Heart right ventricle (tissue), 16 donors: ENCODE measurements at regions not wholly inside any gene's neighbourhood (a gene's known extent, or its start where the extent isn't known, plus 50 kb on each side); places are given as distances from the start of the nearest gene placed in this dataset.

Source experiments
- ATAC-seq, 8 donors: fragments of 200-7000 bp; cut with Tn5 transposase; one replicate each; pipeline ENCODE4 v1.9.1; 2020; ENCODE audit warnings: mild to moderate bottlenecking in 8 of 8, moderate library complexity in 8 of 8, moderate number of reproducible peaks in 1 of 8
- DNase-seq, 2 donors: peaks; one replicate each; pipeline ENCODE4 v3.0.0-alpha.2; 2020
- H3K27ac ChIP-seq, 10 donors: fragments of 200-600 bp; sonication (generic) in 2 of 10; one replicate each; pipeline versions ENCODE4 v1.5.0 to v1.8.0; 2020 to 2022; ENCODE audit warnings: mild to moderate bottlenecking in 3 of 10
- H3K27me3 ChIP-seq, 7 donors: fragments of 200-600 bp; one replicate each; pipeline ENCODE4 v1.8.0; 2021 to 2022; ENCODE audit warnings: mild to moderate bottlenecking in 2 of 7
- H3K36me3 ChIP-seq, 9 donors: fragments of 200-600 bp; sonication (generic) in 1 of 9; one replicate each; pipeline versions ENCODE4 v1.5.0 to v1.8.0; 2020 to 2022; ENCODE audit warnings: mild to moderate bottlenecking in 2 of 9
- H3K4me1 ChIP-seq, 9 donors: fragments of 200-600 bp; sonication (generic) in 1 of 9; one replicate each; pipeline versions ENCODE4 v1.5.0 to v1.8.0; 2020 to 2022; ENCODE audit warnings: mild to moderate bottlenecking in 4 of 9
- H3K4me3 ChIP-seq, 10 donors: fragments of 200-600 bp; sonication (generic) in 2 of 10; one replicate each; pipeline versions ENCODE4 v1.5.0 to v1.8.0; 2020 to 2022; ENCODE audit warnings: mild to moderate bottlenecking in 7 of 10, moderate library complexity in 2 of 10
- H3K9me3 ChIP-seq, 11 donors: fragments of 200-600 bp in 10 of 11; sonication (generic) in 2 of 11; one replicate each; pipeline versions ENCODE4 v1.5.0 to v1.8.0; 2013 to 2022; ENCODE audit warnings: mild to moderate bottlenecking in 2 of 11, control low read depth in 1 of 11, moderate library complexity in 1 of 11
- CTCF ChIP-seq, 9 donors: fragments of 200-600 bp; sonication (generic) in 2 of 9; IDR thresholded peaks; one replicate each; pipeline versions ENCODE4 v1.5.0 to v1.8.0; 2021 to 2022; ENCODE audit warnings: antibody characterized with exemption in 9 of 9, mild to moderate bottlenecking in 5 of 9, moderate library complexity in 1 of 9
- WGBS, 2 donors: extraction: QIAGEN DNeasy Blood & Tissue Kit; methylation state at CpG; one replicate each; pipeline ENCODE4 v1.1.7; 2013; ENCODE audit warnings: inconsistent platforms in 1 of 2; 5-methylcytosine and 5-hydroxymethylcytosine counted together
- intact Hi-C, 10 donors: fragments of 100-400 bp; cut with DNase I; formaldehyde crosslinking; loops; one replicate each; pipeline versions ENCODE4 v1.11.1 to v1.14.2; 2022
- donor health status: Arrhythmogenic right ventricular cardiomyopathy.
- donor health status: ischemic (EF 13 %, LVEDD 7.1; RV severe dilation, severe dysfunction).
- donor health status: healthy with polysubstance abuse.
- donor health status: DM: no; HTN: yes; CAD: no.
- donor health status: DM: no; HTN: no; CAD: no.
- donor health status: ischemic (EF 25% LVEDD 6.9; RV normal size, moderate dysfunction).
- donor health status: ischemic (EF 25% LVEDD 5.7; RV mildly dilated, moderate dysfunction).
- donor health status: healthy.
- donor health status: DM: yes; HTN: yes; CAD: no.
- donor health status: Ischemic cardiomyopathy.
- donor health status: ischemic (EF 35%, LVEDD 5.7; RV mildly dilated, moderate dysfunction).
- donor health status: nonischemic (EF 11% LVEDD 7.7; RV severe dilation, severe dysfunction).
- donor health status: DM: yes; HTN: yes; CAD: no.
- donor health status: PGD.
- donor health status: ischemic (EF 29% LVEDD 5.4; RV normal size, mild dysfunction).
- donor health status: nonischemic (EF 23%, LVEDD 6.1; RV moderate dilation, normal function).

GRCh38 chrX:134727363-134727762 is 69.1 kb upstream of the PLAC1 start:
- ATAC-seq (no peak), DNase-seq (no peak)
- no peak for TF ChIP-seq CTCF (IDR thresholded peaks at IDR 0.05)
- Histone ChIP-seq H3K27ac (no peak overlapping the region), H3K4me1 (no peaks in the 10 kb centered on the region), H3K36me3 (no peaks in the 10 kb centered on the region), H3K27me3 (peaks cover 0 to 14% (median 0%) of the 10 kb centered on the region in 7 donors), H3K4me3 (no peak overlapping the region), H3K9me3 (no peaks in the 10 kb centered on the region)
- intact Hi-C loops: no loop called here
- 86 to 94% methylated on average over 1 of the region's 1 CpG for WGBS, 2 donors

DNA sequence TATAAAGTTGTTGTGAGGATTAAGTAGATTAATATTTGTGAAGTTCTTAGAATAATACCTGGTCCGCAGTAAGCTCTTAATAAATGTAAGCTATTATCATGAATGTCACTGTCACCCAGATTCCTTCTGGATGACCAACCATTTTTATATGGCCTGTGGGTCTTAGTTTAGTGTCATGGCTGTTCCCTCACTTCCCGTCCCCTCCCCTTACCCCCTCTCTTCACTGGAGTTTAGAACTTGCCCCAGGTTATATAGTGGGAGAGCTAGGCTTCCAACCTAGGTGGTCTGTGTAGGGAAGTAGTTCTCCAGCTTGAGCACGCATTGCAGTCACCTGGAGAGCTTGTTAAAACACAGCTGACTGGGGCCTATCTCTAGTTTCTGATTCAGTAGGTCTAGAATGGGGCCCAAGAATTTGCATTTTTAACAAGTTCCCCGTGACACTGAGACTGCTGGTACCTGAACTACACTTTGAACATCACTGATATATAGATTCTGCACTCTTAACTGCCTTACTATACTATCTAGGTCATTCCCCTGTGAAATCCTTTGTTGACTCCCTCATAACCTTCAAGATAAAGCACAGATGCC is 66.9 kb upstream of the PLAC1 start:
- Histone ChIP-seq H3K27ac (no peak overlapping the region), H3K9me3 (peaks cover 0 to 3% (median 0%) of the 10 kb centered on the region in 11 donors), H3K4me1 (no peaks in the 10 kb centered on the region), H3K4me3 (no peak overlapping the region), H3K36me3 (no peaks in the 10 kb centered on the region), H3K27me3 (peaks cover 0 to 13% (median 0%) of the 10 kb centered on the region in 7 donors)
- WGBS, 2 donors: 94 to 97% methylated on average over 4 of the region's 4 CpGs
- ATAC-seq (no peak), DNase-seq (no peak)
- intact Hi-C loops: no loop called here
- TF ChIP-seq CTCF (IDR thresholded peaks at IDR 0.05): no peak

DNA sequence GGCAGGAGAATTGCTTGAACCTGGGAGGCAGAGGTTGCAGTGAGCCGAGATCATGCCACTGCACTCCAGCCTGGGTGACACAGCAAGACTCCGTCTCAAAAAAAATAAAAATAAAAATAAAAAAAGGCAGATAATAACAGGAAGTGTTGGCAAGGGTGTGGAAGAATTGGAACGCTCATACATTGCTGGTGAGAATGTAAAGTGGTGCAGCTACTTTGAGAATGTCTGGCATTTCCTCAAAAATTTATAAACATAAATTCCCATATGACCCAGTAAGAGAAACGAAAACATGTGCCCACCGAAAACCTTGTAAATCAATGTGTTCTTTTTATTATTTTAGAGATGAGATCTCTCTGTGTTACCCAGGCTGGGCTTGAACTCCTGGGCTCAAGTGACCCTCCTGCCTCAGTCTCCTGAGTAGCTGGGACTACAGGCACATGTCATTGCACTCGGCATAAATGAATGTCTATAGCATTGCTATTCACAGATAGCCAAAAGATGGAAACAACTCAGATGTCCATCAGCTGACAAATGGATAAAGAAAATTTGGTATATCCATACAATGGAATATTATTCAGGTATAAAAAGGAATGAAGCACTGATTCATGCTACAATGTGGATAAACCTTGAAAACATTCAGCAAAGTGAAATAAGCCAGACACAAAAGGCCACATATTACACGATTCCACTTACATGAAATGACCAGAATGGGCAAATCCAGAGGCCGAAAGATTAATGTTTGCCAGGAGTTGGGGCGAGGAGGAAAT is 63.7 kb upstream of the PLAC1 start:
- ATAC-seq: no peak
- no peak overlapping the region for H3K27ac ChIP-seq
- no peaks in the 10 kb centered on the region for H3K36me3 ChIP-seq
- no peak overlapping the region for H3K4me3 ChIP-seq
- intact Hi-C loops: no loop called here
- no peak for DNase-seq
- 87% methylated on average over 9 of the region's 9 CpGs for WGBS, 2 donors
- peaks cover 0 to 9% (median 0%) of the 10 kb centered on the region in 9 donors for H3K4me1 ChIP-seq
- peaks cover 0 to 3% (median 0%) of the 10 kb centered on the region in 11 donors for H3K9me3 ChIP-seq
- peaks cover 0 to 3% (median 0%) of the 10 kb centered on the region in 7 donors for H3K27me3 ChIP-seq
- no peak for TF ChIP-seq CTCF (IDR thresholded peaks at IDR 0.05)

DNA sequence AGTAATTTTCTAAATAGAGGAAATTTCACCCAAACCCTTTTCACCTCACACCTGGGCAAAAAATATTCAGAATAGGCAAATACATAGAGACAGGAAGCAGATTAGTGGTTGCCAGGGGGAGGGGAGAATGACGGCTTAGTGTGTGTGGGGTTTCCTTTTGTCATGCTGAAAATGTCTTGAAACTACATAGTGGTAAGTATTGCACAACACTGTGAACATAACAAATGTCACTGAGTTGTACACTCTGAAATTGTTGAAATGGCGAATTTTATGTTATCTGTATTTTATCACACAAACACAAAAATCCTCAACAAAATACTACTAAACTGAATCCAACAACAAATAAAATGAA is 60.7 kb upstream of the PLAC1 start:
- 63 to 82% methylated on average over 2 of the region's 2 CpGs for WGBS, 2 donors
- no peak for DNase-seq
- Histone ChIP-seq H3K4me3 (no peak overlapping the region), H3K36me3 (no peaks in the 10 kb centered on the region), H3K27ac (peak overlapping the region in 2 of 10 donors; percentile 8 to 44), H3K4me1 (peaks cover 0 to 9% (median 0%) of the 10 kb centered on the region in 9 donors), H3K27me3 (peaks cover 0 to 12% (median 0%) of the 10 kb centered on the region in 7 donors), H3K9me3 (peaks cover 0 to 3% (median 0%) of the 10 kb centered on the region in 11 donors)
- no peak for ATAC-seq
- intact Hi-C loops: loop anchor here in 1 of 10 donors (5.0 kb wide), 1 partner anchor 67 kb away; no protein-coding TSS in a partner anchor
- no peak for TF ChIP-seq CTCF (IDR thresholded peaks at IDR 0.05)
